Right renal pelvis (tissue), 4 donors: ENCODE measurements at regions not wholly inside any gene's neighbourhood (a gene's known extent, or its start where the extent isn't known, plus 50 kb on each side); places are given as distances from the start of the nearest gene placed in this dataset.

Source experiments
- DNase-seq, 4 donors: peaks; one replicate each; pipeline ENCODE4 v3.0.0-alpha.2; 2013; ENCODE audit warnings: low read depth in 4 of 4, low spot score in 3 of 4, missing footprints in 1 of 4

- DNase-seq, result no peak
Measured at GRCh38 chr10:131805696-131806095, 95.1 kb upstream of the PPP2R2D start.

- DNase-seq, result no peak
Measured at GRCh38 chr10:131806146-131806545, 94.7 kb upstream of the PPP2R2D start.

GRCh38 chr10:131806646-131807317 lies 94.0 kb upstream of the PPP2R2D start:
- DNase-seq, result no peak

GRCh38 chr10:131808370-131808930 lies 92.4 kb upstream of the PPP2R2D start:
- DNase-seq, result no peak

GRCh38 chr10:131810036-131810804 lies 90.6 kb upstream of the PPP2R2D start:
- no peak for DNase-seq

- no peak for DNase-seq
Measured at GRCh38 chr10:131810805-131811629, 89.8 kb upstream of the PPP2R2D start.

- no peak for DNase-seq
Measured at GRCh38 chr10:131811630-131812403, 89.0 kb upstream of the PPP2R2D start.

GRCh38 chr10:131812736-131813604 lies 87.8 kb upstream of the PPP2R2D start:
- no peak for DNase-seq

- no peak for DNase-seq
Measured at GRCh38 chr10:131814567-131815265, 86.1 kb upstream of the PPP2R2D start.

GRCh38 chr10:131815266-131816156 lies 85.3 kb upstream of the PPP2R2D start:
- no peak for DNase-seq

GRCh38 chr10:131816157-131816775 lies 84.5 kb upstream of the PPP2R2D start:
- DNase-seq, result no peak

- no peak for DNase-seq
Measured at GRCh38 chr10:131816941-131817700, 83.7 kb upstream of the PPP2R2D start.

- no peak for DNase-seq
Measured at GRCh38 chr10:131817866-131818509, 82.8 kb upstream of the PPP2R2D start.

- no peak for DNase-seq
Measured at GRCh38 chr10:131818510-131819234, 82.1 kb upstream of the PPP2R2D start.
